ENCODE measurements at regions not wholly inside any gene's neighbourhood (a gene's known extent, or its start where the extent isn't known, plus 50 kb on each side); places are given as distances from the start of the nearest gene placed in this dataset.

DNA sequence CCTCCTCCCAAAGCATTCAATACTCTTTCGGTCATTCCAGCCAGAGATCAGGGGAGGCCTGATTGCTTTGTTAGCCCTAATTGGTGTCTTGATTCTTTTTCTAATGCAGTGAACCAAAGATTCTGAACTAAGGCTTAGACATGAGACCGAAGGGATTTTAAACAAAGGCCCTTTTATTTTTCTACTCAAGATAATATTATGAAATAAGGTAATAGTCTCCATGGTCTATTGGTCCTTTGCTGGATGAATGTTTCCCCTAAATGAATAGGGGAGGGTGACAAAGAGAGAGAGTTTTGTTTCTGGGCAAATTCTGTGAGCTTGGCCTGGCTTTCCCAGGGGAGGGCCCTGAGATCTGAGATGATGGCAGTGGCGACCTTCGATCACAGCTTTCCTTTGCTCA, 449.1 kb downstream of the TYW1 start:
- Histone ChIP-seq H4K20me1 (replicated peaks; ENCODE audit: insufficient read depth) (no peaks in the 10 kb centered on the region), H3K4me1 (ENCODE audit: insufficient read depth) (no peaks in the 10 kb centered on the region), H2AFZ (no peak overlapping the region), H3K79me2 (replicated peaks; ENCODE audit: insufficient read depth) (no peaks in the 10 kb centered on the region), H3K36me3 (ENCODE audit: insufficient read depth) (no peaks in the 10 kb centered on the region), H3F3A (replicated peaks; ENCODE audit: low read depth) (no peaks in the 10 kb centered on the region), H3K4me3 (no peak overlapping the region), H3K4me2 (no peak overlapping the region), H3K27ac (ENCODE audit: low read depth) (no peak overlapping the region), H3K9me2 (ENCODE audit: insufficient read depth) (no peaks in the 10 kb centered on the region), H3K27me3 (ENCODE audit: insufficient read depth) (no peaks in the 10 kb centered on the region)
- H3K9me3 Mint-ChIP-seq, result peaks cover 90% of the 10 kb centered on the region
- H3K4me3 Mint-ChIP-seq, result no peak overlapping the region
- H3K4me1 Mint-ChIP-seq, result no peaks in the 10 kb centered on the region
- DNase-seq (ENCODE audit: low spot score), result no peak
- no peak overlapping the region for H3K27ac Mint-ChIP-seq
- H3K36me3 Mint-ChIP-seq (ENCODE audit: low read depth), result peaks cover 18% of the 10 kb centered on the region; the same call in 2 of the 3 replicates
- no peaks in the 10 kb centered on the region for H3K27me3 Mint-ChIP-seq (ENCODE audit: insufficient read depth, low read depth, poor library complexity)
- TF ChIP-seq NANOG (IDR thresholded peaks at IDR 0.05; ENCODE audit: borderline replicate concordance) (no peak), STAT1 (IDR thresholded peaks at IDR 0.05; ENCODE audit: unreplicated experiment) (no peak), POLR2AphosphoS5 (IDR thresholded peaks at IDR 0.05; ENCODE audit: low read depth) (no peak)
- TF ChIP-seq, protein P1, sequence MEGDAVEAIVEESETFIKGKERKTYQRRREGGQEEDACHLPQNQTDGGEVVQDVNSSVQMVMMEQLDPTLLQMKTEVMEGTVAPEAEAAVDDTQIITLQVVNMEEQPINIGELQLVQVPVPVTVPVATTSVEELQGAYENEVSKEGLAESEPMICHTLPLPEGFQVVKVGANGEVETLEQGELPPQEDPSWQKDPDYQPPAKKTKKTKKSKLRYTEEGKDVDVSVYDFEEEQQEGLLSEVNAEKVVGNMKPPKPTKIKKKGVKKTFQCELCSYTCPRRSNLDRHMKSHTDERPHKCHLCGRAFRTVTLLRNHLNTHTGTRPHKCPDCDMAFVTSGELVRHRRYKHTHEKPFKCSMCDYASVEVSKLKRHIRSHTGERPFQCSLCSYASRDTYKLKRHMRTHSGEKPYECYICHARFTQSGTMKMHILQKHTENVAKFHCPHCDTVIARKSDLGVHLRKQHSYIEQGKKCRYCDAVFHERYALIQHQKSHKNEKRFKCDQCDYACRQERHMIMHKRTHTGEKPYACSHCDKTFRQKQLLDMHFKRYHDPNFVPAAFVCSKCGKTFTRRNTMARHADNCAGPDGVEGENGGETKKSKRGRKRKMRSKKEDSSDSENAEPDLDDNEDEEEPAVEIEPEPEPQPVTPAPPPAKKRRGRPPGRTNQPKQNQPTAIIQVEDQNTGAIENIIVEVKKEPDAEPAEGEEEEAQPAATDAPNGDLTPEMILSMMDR (conservative IDR thresholded peaks at IDR 0.05; ENCODE audit: low read depth in 2 of 2), result no peak
- no peak for ATAC-seq

DNA sequence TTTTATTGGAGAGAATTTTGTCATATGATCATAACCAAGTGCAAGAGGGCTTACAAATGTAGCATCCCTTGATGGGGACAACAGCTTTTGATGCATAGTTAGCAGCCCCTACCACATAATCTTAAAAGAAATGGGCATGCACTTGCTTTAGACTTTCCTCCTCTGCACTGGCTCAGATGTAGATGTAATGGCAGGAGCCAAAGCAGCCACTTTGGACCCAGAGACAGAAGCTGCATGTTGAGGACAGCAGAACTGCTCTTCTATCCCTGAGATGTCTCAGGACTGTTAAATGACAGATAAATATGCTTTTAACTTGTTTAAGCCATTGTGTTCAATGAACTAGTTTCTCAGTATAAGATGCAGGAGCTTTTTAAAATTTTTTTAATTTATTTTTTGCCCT, 450.7 kb downstream of the TYW1 start:
- Histone ChIP-seq H3K9me2 (ENCODE audit: insufficient read depth) (no peaks in the 10 kb centered on the region), H3K4me2 (no peak overlapping the region), H3F3A (replicated peaks; ENCODE audit: low read depth) (peaks cover 2% of the 10 kb centered on the region; the same call in 1 of the 2 replicates), H3K36me3 (ENCODE audit: insufficient read depth) (no peaks in the 10 kb centered on the region), H2AFZ (no peak overlapping the region), H3K27me3 (ENCODE audit: insufficient read depth) (no peaks in the 10 kb centered on the region), H4K20me1 (replicated peaks; ENCODE audit: insufficient read depth) (no peaks in the 10 kb centered on the region), H3K27ac (ENCODE audit: low read depth) (no peak overlapping the region), H3K4me1 (ENCODE audit: insufficient read depth) (no peaks in the 10 kb centered on the region), H3K79me2 (replicated peaks; ENCODE audit: insufficient read depth) (no peaks in the 10 kb centered on the region), H3K4me3 (no peak overlapping the region)
- DNase-seq (ENCODE audit: low spot score) (no peak), ATAC-seq (no peak)
- H3K27ac Mint-ChIP-seq, result no peak overlapping the region
- no peak for TF ChIP-seq ZNF331 (CRISPR knock-in tag; IDR thresholded peaks at IDR 0.05; ENCODE audit: low read depth)
- no peak for TF ChIP-seq EZH2phosphoT487 (IDR thresholded peaks at IDR 0.05; ENCODE audit: unreplicated experiment)
- peaks cover 91% of the 10 kb centered on the region for H3K9me3 Mint-ChIP-seq
- H3K36me3 Mint-ChIP-seq (ENCODE audit: low read depth), result peaks cover 26% of the 10 kb centered on the region
- H3K27me3 Mint-ChIP-seq (ENCODE audit: insufficient read depth, low read depth, poor library complexity), result peaks cover 1% of the 10 kb centered on the region
- H3K4me3 Mint-ChIP-seq, result no peak overlapping the region
- H3K4me1 Mint-ChIP-seq, result no peaks in the 10 kb centered on the region

DNA sequence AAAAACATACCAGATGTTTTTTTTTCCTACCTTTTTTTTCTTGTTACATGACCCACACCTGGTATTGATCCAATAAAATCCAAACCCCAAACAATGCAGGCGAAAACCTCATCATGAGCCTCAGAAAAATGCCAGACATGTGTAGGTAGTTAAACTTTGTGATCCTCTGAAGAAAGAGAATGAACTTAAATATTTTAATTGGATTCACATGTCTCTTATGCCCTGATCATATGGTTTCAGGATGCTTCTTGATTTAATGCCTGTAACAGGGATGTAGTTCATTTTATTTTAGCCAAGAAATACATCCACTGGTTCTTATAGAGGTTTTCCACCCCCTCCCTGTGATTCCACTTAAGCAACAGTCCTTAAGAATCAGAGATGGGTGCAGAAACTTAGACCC, 451.6 kb downstream of the TYW1 start:
- no peak overlapping the region for H3K4me2 ChIP-seq
- DNase-seq (ENCODE audit: low spot score), result no peak
- no peak overlapping the region for H2AFZ ChIP-seq
- no peaks in the 10 kb centered on the region for H3K79me2 ChIP-seq (replicated peaks; ENCODE audit: insufficient read depth)
- Mint-ChIP-seq H3K27me3 (ENCODE audit: insufficient read depth, low read depth, poor library complexity) (peaks cover 6% of the 10 kb centered on the region), H3K4me3 (no peak overlapping the region), H3K4me1 (no peaks in the 10 kb centered on the region), H3K27ac (no peak overlapping the region), H3K9me3 (peaks cover 96% of the 10 kb centered on the region), H3K36me3 (ENCODE audit: low read depth) (peaks cover 32% of the 10 kb centered on the region)
- H3F3A ChIP-seq (replicated peaks; ENCODE audit: low read depth), result peaks cover 8% of the 10 kb centered on the region; the same call in 1 of the 2 replicates
- no peak for TF ChIP-seq ZNF331 (CRISPR knock-in tag; IDR thresholded peaks at IDR 0.05; ENCODE audit: low read depth)
- H4K20me1 ChIP-seq (replicated peaks; ENCODE audit: insufficient read depth), result no peaks in the 10 kb centered on the region
- H3K27me3 ChIP-seq (ENCODE audit: insufficient read depth), result no peaks in the 10 kb centered on the region
- H3K36me3 ChIP-seq (ENCODE audit: insufficient read depth), result no peaks in the 10 kb centered on the region
- no peaks in the 10 kb centered on the region for H3K9me2 ChIP-seq (ENCODE audit: insufficient read depth)
- no peaks in the 10 kb centered on the region for H3K4me1 ChIP-seq (ENCODE audit: insufficient read depth)
- no peak overlapping the region for H3K27ac ChIP-seq (ENCODE audit: low read depth)
- H3K4me3 ChIP-seq, result no peak overlapping the region
- no peak for ATAC-seq
